Neural cell (in vitro differentiated cells): ENCODE measurements at regions not wholly inside any gene's neighbourhood (a gene's known extent, or its start where the extent isn't known, plus 50 kb on each side); places are given as distances from the start of the nearest gene placed in this dataset.

Experiments used
- H2AFZ ChIP-seq: fragments of 200-600, 300-800 bp; sonication (generic), shearing (Covaris generic); 2 replicates; pipeline ENCODE4 v1.6.0; 2014; ENCODE audit warnings: low read depth, mild to moderate bottlenecking, antibody characterized with exemption, low read length, moderate library complexity
- H3F3A ChIP-seq: fragments of 200-600 bp; shearing (Covaris generic); 2 replicates; pipeline ENCODE4 v1.6.1; 2016; ENCODE audit warnings: mild to moderate bottlenecking, moderate library complexity, mixed read lengths, antibody characterized with exemption, low read length; ENCODE audit not compliant: insufficient read depth, poor library complexity, severe bottlenecking
- H3K27ac ChIP-seq: fragments of 200-600, 300-800 bp; sonication (generic), shearing (Covaris generic); 2 replicates; pipeline ENCODE4 v1.5.1; 2014; ENCODE audit warnings: mild to moderate bottlenecking, low read length, moderate library complexity
- H3K27me3 ChIP-seq: fragments of 300-800, 200-600 bp; sonication (generic), shearing (Covaris generic); 2 replicates; pipeline ENCODE4 v1.6.0; 2014; ENCODE audit warnings: mild to moderate bottlenecking, low read depth, low read length, moderate library complexity; ENCODE audit not compliant: insufficient read depth
- H3K36me3 ChIP-seq: fragments of 300-800, 200-600 bp; sonication (generic), shearing (Covaris generic); 2 replicates; pipeline ENCODE4 v1.5.1; 2014; ENCODE audit warnings: mild to moderate bottlenecking, antibody characterized with exemption, low read length, moderate library complexity; ENCODE audit not compliant: insufficient read depth
- H3K4me2 ChIP-seq: fragments of 300-800, 200-600 bp; sonication (generic), shearing (Covaris generic); 2 replicates; pipeline ENCODE4 v1.6.0; 2014; ENCODE audit warnings: mild to moderate bottlenecking, low read length
- H3K4me3 ChIP-seq: fragments of 300-800, 200-600 bp; sonication (generic), shearing (Covaris generic); 2 replicates; pipeline ENCODE4 v1.5.1; 2014; ENCODE audit warnings: mild to moderate bottlenecking, low read length, moderate library complexity
- H3K79me2 ChIP-seq: fragments of 200-600 bp; shearing (Covaris generic); replicated peaks from 2 replicates; pipeline ENCODE4 v1.6.0; 2014; ENCODE audit warnings: mild to moderate bottlenecking, low read length, moderate library complexity; ENCODE audit not compliant: insufficient read depth
- H3K9ac ChIP-seq: fragments of 300-800, 200-600 bp; sonication (generic), shearing (Covaris generic); 2 replicates; pipeline ENCODE4 v1.6.1; 2016; ENCODE audit warnings: mild to moderate bottlenecking, low read length, mixed read lengths
- H3K9me2 ChIP-seq: fragments of 200-600 bp; shearing (Covaris generic); 2 replicates; pipeline ENCODE4 v1.6.1; 2016; ENCODE audit warnings: mild to moderate bottlenecking, low read length, mixed read lengths; ENCODE audit not compliant: insufficient read depth
- H3K9me3 ChIP-seq: fragments of 200-600, 300-800 bp; sonication (generic), shearing (Covaris generic); 2 replicates; pipeline ENCODE4 v1.6.1; 2016; ENCODE audit warnings: mild to moderate bottlenecking, mixed run types, low read length, moderate library complexity, mixed read lengths
- H4K20me1 ChIP-seq: fragments of 200-600 bp; shearing (Covaris generic); 2 replicates; pipeline ENCODE4 v1.6.1; 2016; ENCODE audit warnings: mild to moderate bottlenecking, mixed run types; ENCODE audit not compliant: insufficient read depth
- CTCF ChIP-seq: fragments of 450-650 bp; IDR thresholded peaks from 2 replicates; pipeline ENCODE4 v1.5.1; 2014; ENCODE audit warnings: antibody characterized with exemption, mild to moderate bottlenecking, moderate library complexity; ENCODE audit not compliant: poor library complexity, severe bottlenecking
- EP300 ChIP-seq: fragments of 450-650 bp; conservative IDR thresholded peaks from 2 replicates; pipeline ENCODE4 v1.6.1; 2014; ENCODE audit warnings: antibody characterized with exemption, mild to moderate bottlenecking, moderate library complexity; ENCODE audit not compliant: poor library complexity, severe bottlenecking
- EZH2 ChIP-seq: fragments of 200-600, 300-800 bp; shearing (Covaris generic), sonication (generic); IDR thresholded peaks from 2 replicates; pipeline ENCODE4 v1.6.1; 2014; ENCODE audit warnings: antibody characterized with exemption, low read length, borderline replicate concordance, mild to moderate bottlenecking; ENCODE audit not compliant: insufficient read depth, poor library complexity, severe bottlenecking
- MXI1 ChIP-seq: fragments of 450-650 bp; conservative IDR thresholded peaks from 2 replicates; pipeline ENCODE4 v1.6.1; 2014; ENCODE audit warnings: antibody characterized with exemption, mild to moderate bottlenecking; ENCODE audit not compliant: poor library complexity, severe bottlenecking
- POLR2AphosphoS5 ChIP-seq: IDR thresholded peaks from 2 replicates; pipeline ENCODE4 v1.6.1; 2012
- RAD21 ChIP-seq: fragments of 450-650 bp; conservative IDR thresholded peaks from 2 replicates; pipeline ENCODE4 v1.6.1; 2014; ENCODE audit warnings: antibody characterized with exemption, mild to moderate bottlenecking, moderate library complexity
- REST ChIP-seq: IDR thresholded peaks from 2 replicates; pipeline ENCODE4 v1.6.1; 2012; ENCODE audit warnings: borderline replicate concordance
- SMC3 ChIP-seq: fragments of 450-650 bp; conservative IDR thresholded peaks from 2 replicates; pipeline ENCODE4 v1.6.1; 2014; ENCODE audit warnings: antibody characterized with exemption, mild to moderate bottlenecking, moderate library complexity; ENCODE audit not compliant: poor library complexity
- TAF1 ChIP-seq: IDR thresholded peaks from 2 replicates; pipeline ENCODE4 v1.6.1; 2012; ENCODE audit warnings: low read depth

GRCh38 chr10:83276971-83277370 lies 862.3 kb upstream of the GHITM start:
- Histone ChIP-seq H3K4me2 (no peak overlapping the region), H3K9ac (no peak overlapping the region), H3F3A (no peaks in the 10 kb centered on the region), H3K27ac (no peak overlapping the region), H3K36me3 (no peaks in the 10 kb centered on the region), H3K9me3 (no peaks in the 10 kb centered on the region), H2AFZ (no peak overlapping the region), H4K20me1 (no peaks in the 10 kb centered on the region), H3K4me3 (no peak overlapping the region), H3K79me2 (no peaks in the 10 kb centered on the region), H3K27me3 (no peaks in the 10 kb centered on the region), H3K9me2 (no peaks in the 10 kb centered on the region)
- no peak for TF ChIP-seq EZH2

- Histone ChIP-seq H3K4me2 (no peak overlapping the region), H2AFZ (no peak overlapping the region), H3K9me2 (no peaks in the 10 kb centered on the region), H3K27ac (no peak overlapping the region), H3K9me3 (no peaks in the 10 kb centered on the region), H3K4me3 (no peak overlapping the region), H3F3A (no peaks in the 10 kb centered on the region), H3K79me2 (no peaks in the 10 kb centered on the region), H3K9ac (no peak overlapping the region), H3K27me3 (no peaks in the 10 kb centered on the region), H3K36me3 (no peaks in the 10 kb centered on the region), H4K20me1 (no peaks in the 10 kb centered on the region)
- TF ChIP-seq TAF1 (no peak), MXI1 (no peak), EZH2 (no peak), POLR2AphosphoS5 (no peak), EP300 (no peak), SMC3 (no peak), CTCF (no peak), REST (no peak), RAD21 (no peak)
Measured at GRCh38 chr10:83283151-83283550, 856.2 kb upstream of the GHITM start.

- no peaks in the 10 kb centered on the region for H3K9me2 ChIP-seq
- no peaks in the 10 kb centered on the region for H3K79me2 ChIP-seq
- TF ChIP-seq CTCF (no peak), SMC3 (no peak), MXI1 (no peak), TAF1 (no peak), REST (no peak), EZH2 (no peak), EP300 (no peak), POLR2AphosphoS5 (no peak), RAD21 (no peak)
- H3K27me3 ChIP-seq = no peaks in the 10 kb centered on the region
- H2AFZ ChIP-seq = no peak overlapping the region
- no peak overlapping the region for H3K4me3 ChIP-seq
- H3K4me2 ChIP-seq = no peak overlapping the region
- H3F3A ChIP-seq = no peaks in the 10 kb centered on the region
- no peak overlapping the region for H3K9ac ChIP-seq
- no peak overlapping the region for H3K27ac ChIP-seq
- H3K36me3 ChIP-seq = no peaks in the 10 kb centered on the region
- H3K9me3 ChIP-seq = no peaks in the 10 kb centered on the region
- H4K20me1 ChIP-seq = no peaks in the 10 kb centered on the region
Measured at GRCh38 chr10:83287374-83287773, 851.9 kb upstream of the GHITM start.
